GM19455 (cell line): ENCODE measurements at regions not wholly inside any gene's neighbourhood (a gene's known extent, or its start where the extent isn't known, plus 50 kb on each side); places are given as distances from the start of the nearest gene placed in this dataset.

Source experiments
- ATAC-seq: cut with Tn5 transposase; IDR thresholded peaks from one replicate; pipeline ENCODE4 v1.9.1; 2021; ENCODE audit not compliant: unreplicated experiment

DNA sequence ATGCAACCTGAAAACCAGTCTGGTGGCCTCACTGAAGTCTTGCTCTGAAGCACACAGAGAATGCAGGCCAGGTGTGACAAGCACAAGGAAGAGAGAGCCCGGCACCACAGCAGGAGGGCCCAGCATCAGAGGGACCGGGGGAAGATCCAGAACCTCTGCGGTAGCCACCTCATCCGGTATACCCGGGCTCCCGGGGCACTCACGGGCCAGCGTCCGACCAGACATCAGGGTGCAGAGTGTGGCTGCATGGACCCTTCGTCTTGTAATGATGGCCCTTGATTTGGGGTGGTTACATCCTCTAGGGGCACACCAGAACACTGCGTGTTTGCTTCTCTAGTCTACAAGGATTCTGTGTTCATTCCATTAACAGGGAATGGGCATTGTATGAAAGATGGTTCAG lies 406.0 kb downstream of the GADD45G start:
- no peak for ATAC-seq

- ATAC-seq: no peak
These were observed 408.1 kb downstream of the GADD45G start for GRCh38 chr9:90012949-90013348.

DNA sequence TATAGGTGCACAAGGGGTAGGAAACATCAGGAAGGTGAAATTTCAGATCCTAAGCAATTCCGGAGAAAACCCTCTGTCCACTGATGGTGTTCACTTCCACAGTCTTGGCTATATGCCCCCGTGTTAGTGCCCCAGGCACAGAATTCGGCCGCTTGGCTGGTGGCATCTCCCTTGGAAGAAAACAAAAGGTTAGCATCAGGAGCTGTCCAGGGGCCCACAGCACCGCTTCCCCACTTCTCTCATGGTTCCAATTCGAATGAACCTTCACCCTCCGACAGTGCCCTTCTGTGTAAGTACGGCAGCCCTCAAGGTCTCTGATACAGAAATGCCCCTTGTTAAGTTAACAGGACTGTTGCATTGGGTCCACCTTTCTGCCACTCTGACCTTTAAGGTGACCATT lies 409.0 kb downstream of the GADD45G start:
- ATAC-seq: no peak

GRCh38 chr9:90014421-90014820 lies 409.6 kb downstream of the GADD45G start:
- no peak for ATAC-seq

DNA sequence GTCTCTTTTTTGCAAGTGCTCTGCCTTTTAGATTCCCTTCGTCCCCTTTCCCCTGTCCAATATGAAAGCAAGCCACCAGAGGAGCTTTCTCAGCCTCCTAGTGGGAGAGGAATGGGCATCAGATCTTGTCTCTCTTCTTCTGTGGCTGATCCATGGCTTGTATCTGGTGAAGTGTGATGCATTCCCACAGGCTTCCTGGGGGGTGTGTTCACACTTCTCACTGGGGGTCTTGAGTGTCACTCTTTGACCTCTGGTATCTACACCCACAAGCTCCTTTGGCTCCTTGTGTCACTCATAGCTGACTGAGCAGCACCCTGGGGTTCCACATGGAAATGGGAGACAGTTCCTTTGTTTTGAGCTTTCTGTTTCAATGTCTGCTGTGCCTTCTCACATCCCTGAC lies 411.5 kb downstream of the GADD45G start:
- ATAC-seq: no peak

DNA sequence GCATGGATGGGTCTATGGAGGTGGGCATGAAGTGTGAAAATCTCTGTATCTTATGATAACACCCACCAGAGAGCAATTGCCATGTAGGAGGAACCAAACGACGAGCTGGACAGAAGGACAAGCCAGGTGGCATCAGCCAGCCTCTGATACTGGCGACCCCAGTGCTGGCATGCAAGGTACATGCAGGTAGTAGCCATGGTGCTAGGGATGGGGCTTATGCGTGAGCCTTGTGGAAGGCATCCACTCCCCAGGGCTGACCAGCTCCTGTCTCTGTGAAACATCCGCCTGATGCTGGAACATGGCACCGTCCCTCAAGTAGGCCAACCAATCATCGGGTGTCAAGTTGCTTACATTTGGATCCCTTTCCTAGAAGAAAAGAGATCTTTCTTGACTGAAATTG lies 412.9 kb downstream of the GADD45G start:
- no peak for ATAC-seq

- ATAC-seq: no peak
These were observed 413.9 kb downstream of the GADD45G start for GRCh38 chr9:90018688-90019087.

GRCh38 chr9:90019626-90020025 lies 414.8 kb downstream of the GADD45G start:
- no peak for ATAC-seq

- no peak for ATAC-seq
These were observed 415.6 kb downstream of the GADD45G start for GRCh38 chr9:90020276-90020871.

DNA sequence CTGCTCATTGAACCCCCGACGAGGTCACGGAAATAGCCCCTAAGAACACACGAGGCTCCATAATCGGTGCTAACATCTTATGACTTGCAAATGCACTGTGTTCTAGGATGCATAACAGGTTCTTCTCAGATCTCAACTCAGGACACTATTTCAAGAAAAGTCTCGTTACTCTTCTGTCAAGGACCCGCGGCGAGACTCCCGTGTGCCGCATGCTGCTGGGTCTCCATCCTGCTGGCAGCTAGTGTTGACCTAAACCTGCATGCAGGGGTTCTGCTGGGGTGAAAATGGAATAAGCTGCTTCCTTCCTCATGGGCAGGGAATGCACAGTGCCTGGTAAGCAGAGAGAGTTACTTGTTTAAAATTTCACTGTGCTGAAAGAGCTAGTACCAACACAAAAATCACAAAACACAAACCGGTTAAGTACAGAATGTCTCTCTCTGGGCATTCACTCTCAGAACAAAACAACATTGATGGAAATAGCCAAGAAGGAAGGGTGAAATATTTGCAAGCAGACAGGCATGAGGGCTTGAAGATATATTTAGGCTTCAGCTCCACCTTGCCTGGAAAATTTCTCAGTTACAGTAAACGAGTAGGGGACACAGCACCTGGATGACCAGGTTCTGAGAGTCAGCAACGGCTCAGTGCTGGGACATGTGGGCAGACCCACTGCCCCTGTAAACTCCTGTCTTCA lies 416.5 kb downstream of the GADD45G start:
- no peak for ATAC-seq

DNA sequence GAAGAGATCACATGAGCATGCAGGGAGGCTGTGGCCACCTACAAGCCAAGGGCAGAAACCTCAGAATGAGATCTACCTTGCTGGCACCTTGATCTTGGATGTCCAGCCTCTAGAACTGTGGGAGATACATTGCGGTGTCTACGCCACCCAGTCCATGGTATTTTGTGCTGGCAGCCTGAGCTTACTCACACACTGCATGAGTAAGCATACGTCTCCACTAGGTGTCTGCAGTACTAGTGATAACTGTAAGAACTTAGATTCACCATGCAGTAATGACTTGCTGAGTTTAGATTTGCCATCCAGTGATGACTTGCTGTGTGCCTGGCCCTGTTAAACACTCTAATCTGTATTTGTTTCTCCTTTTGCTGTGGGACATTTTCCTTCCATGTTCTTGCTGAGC lies 417.7 kb downstream of the GADD45G start:
- ATAC-seq: no peak

GRCh38 chr9:90023861-90024260 lies 419.0 kb downstream of the GADD45G start:
- ATAC-seq: no peak

- ATAC-seq: no peak
These were observed 419.6 kb downstream of the GADD45G start for GRCh38 chr9:90024409-90024808.

DNA sequence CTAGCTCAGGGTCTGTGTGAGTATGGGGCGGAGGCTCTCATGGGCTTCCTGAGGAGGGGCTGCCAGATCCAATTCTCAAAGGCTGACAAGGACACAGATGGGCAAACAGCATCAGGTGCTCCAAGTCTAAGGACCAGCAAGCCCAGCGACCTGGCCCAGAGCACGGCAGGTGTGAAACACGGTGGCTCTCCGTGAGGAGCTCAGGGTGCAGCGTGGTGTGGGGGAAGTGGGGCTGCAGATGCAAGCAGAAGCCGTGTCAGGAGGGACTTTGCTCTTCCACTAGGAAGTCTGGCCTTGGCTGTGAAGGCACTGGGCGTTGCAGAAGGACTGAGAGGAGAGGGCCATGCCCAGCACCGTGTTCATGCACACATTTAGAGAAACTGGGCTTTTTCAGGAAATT lies 420.0 kb downstream of the GADD45G start:
- ATAC-seq: no peak

DNA sequence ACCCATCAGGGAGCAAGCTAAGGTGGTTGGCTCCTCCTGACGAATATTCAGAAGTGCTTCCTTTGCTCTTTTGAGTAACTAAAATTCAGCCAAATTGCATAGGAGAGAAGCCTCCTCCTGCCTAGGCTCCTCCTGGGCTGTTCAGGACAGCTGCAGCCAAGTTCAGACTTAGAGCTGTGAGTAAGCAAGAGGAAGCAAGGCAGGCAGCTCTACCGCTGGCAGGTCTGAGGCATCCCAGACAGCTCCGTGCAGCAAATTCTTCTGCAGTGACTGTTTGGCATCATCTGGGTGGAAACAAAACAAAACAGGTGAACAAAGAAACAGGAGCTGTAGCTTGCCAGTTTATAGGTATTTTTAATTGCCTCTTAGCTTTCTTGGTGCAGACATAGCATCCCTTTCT lies 421.0 kb downstream of the GADD45G start:
- no peak for ATAC-seq

- no peak for ATAC-seq
These were observed 422.5 kb downstream of the GADD45G start for GRCh38 chr9:90027296-90027790.

GRCh38 chr9:90029386-90029785 lies 424.6 kb downstream of the GADD45G start:
- ATAC-seq: no peak

DNA sequence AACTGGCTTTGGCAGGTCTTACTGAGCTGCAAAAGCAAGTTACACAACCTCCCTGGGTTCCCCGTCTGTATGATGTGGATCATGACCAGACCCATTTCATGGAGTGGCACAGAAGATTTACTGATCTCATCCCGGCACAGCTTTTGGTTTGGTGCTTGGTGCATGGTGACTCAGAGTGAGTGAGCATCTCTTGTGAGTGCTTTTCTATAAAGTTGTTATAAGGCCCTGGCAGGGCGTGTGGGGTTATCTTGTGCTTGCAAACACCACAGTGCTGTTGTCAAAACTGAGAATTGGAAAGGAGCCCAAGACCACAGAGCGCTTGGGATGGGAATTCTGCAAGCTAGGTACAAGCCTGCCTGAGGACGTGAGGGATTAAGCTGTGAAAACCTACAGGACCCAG lies 425.2 kb downstream of the GADD45G start:
- no peak for ATAC-seq

DNA sequence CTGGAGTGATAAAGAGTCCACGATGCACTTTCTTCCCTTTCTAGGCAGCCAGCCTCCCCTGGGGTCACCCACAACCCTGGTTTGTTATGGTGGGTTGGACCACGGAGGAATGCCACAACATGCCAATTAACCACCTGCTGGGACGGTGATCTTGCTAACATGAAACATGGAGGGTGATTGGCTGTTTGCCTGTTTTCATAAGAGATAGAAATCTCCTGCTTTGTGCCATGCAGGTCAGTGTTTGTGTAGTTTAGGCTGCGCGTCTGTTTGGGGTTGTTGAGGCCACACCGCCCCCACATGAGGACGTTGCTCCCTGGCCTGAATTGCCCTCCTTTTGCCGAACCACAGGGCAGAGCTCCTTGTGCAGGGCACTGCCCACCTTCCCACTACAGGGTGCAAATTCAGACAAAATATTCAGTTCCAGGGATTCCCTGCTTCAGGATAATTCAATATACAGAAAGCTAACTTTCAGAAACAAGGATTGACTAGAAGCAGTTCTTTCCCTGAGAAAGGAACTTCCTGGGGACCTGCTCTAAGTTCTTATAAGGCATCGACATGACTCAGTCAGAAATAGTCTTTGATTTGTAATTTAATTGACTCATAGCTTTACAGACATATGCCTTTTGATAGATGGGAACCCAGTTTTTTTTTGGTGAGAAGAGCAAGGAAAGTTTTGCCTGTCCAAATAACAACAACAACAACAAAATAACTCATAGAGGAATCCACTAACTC lies 427.6 kb downstream of the GADD45G start:
- no peak for ATAC-seq

GRCh38 chr9:90033028-90033650 lies 428.3 kb downstream of the GADD45G start:
- no peak for ATAC-seq

GRCh38 chr9:90034071-90034470 lies 429.3 kb downstream of the GADD45G start:
- no peak for ATAC-seq

GRCh38 chr9:90035471-90035870 lies 430.7 kb downstream of the GADD45G start:
- no peak for ATAC-seq
